Hepatocyte (in vitro differentiated cells): ENCODE measurements at regions not wholly inside any gene's neighbourhood (a gene's known extent, or its start where the extent isn't known, plus 50 kb on each side); places are given as distances from the start of the nearest gene placed in this dataset.

Experiments
- CTCF ChIP-seq: fragments of 200-600 bp; sonication (generic); IDR thresholded peaks from 2 replicates; pipeline ENCODE4 v1.5.1; 2016; ENCODE audit warnings: antibody characterized with exemption, mild to moderate bottlenecking; ENCODE audit not compliant: poor library complexity
- EZH2 ChIP-seq: fragments of 200-600 bp; sonication (generic); IDR thresholded peaks from 2 replicates; pipeline ENCODE4 v1.6.1; 2016; ENCODE audit warnings: antibody characterized with exemption, mild to moderate bottlenecking, borderline replicate concordance
- EZH2phosphoT487 ChIP-seq: fragments of 200-600 bp; sonication (generic); IDR thresholded peaks from one replicate; pipeline ENCODE4 v1.6.1; 2018; ENCODE audit warnings: antibody characterized with exemption, mild to moderate bottlenecking, low read depth, moderate library complexity; ENCODE audit not compliant: unreplicated experiment, severe bottlenecking

- TF ChIP-seq CTCF, result no peak
- TF ChIP-seq EZH2, result no peak
- no peak for TF ChIP-seq EZH2phosphoT487
These were observed 145.5 kb downstream of the LRATD1 start for GRCh38 chr2:14778015-14778414.
